Thyroid gland (tissue), 4 donors: ENCODE measurements at regions not wholly inside any gene's neighbourhood (a gene's known extent, or its start where the extent isn't known, plus 50 kb on each side); places are given as distances from the start of the nearest gene placed in this dataset.

ENCODE experiments used
- DNase-seq, 2 donors: peaks; one replicate each; pipeline ENCODE4 v3.0.0-alpha.2; 2019
- H3K27ac ChIP-seq, 3 donors: fragments of 200-600 bp; sonication (generic); 1 replicate in 2 of 3; 2 replicates in 1 of 3; pipeline ENCODE4 v1.5.1; 2016 to 2019; ENCODE audit warnings: mild to moderate bottlenecking in 1 of 3, moderate library complexity in 1 of 3
- H3K27me3 ChIP-seq: fragments of 200-600 bp; sonication (generic); one replicate; pipeline ENCODE4 v1.5.1; 2019
- H3K36me3 ChIP-seq, 2 donors: fragments of 200-600 bp; sonication (generic); one replicate each; pipeline ENCODE4 v1.5.1; 2016 to 2019
- H3K4me1 ChIP-seq, 2 donors: fragments of 200-600 bp; sonication (generic); one replicate each; pipeline ENCODE4 v1.5.1; 2017 to 2019
- H3K4me3 ChIP-seq, 3 donors: fragments of 200-600 bp; sonication (generic); replicated peaks in 1 of 3; 1 replicate in 2 of 3; 2 replicates in 1 of 3; pipeline ENCODE4 v1.5.1; 2016; ENCODE audit warnings: mild to moderate bottlenecking in 1 of 3
- H3K9me3 ChIP-seq: fragments of 200-600 bp; sonication (generic); one replicate; pipeline ENCODE4 v1.5.1; 2017
- POLR2A ChIP-seq, 2 donors: fragments of 450-650 bp; IDR thresholded peaks; one replicate each; pipeline ENCODE4 v1.6.1; 2017; ENCODE audit warnings: antibody characterized with exemption in 2 of 2, mild to moderate bottlenecking in 2 of 2, moderate library complexity in 1 of 2
- WGBS, 2 donors: methylation state at CpG; one replicate each; pipeline ENCODE4 v1.1.5; 2017; 5-methylcytosine and 5-hydroxymethylcytosine counted together
- intact Hi-C: fragments of 100-400 bp; cut with DNase I; formaldehyde crosslinking; loops from one replicate; pipeline ENCODE4 v1.15.1; 2023
- TF ChIP-seq, protein P1 (sequence below), 6 experiments: fragments of 200-600 bp in 3 of 6; fragments of 450-650 bp in 3 of 6; sonication (generic) in 3 of 6; IDR thresholded peaks; one replicate each; pipeline ENCODE4 v1.5.1; 2016 to 2019; ENCODE audit warnings: antibody characterized with exemption in 6 of 6, mild to moderate bottlenecking in 2 of 6, inconsistent platforms in 1 of 6, moderate library complexity in 1 of 6

DNA sequence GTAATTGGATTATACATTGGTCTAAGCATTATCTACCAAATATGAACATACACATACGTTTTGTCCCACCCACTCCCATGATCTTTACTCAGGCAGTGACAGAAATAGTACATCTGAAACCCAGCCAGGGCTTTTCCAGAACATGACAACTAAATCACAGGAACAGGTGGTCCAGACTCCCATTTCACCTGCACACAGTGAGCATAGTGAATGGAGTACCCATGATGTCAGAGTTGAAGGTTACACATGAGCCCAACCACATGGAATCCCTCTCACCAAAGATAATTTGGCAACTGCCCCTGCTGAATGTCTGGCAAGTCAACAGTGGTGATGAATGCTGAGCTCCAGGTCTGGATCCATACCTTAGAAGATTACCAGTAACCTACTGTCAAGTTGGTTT, 411.9 kb upstream of the LUZP2 start:
- DNase-seq: no peak
- Histone ChIP-seq H3K9me3 (no peaks in the 10 kb centered on the region), H3K4me1 (no peaks in the 10 kb centered on the region), H3K27ac (no peak overlapping the region), H3K36me3 (no peaks in the 10 kb centered on the region), H3K27me3 (no peaks in the 10 kb centered on the region), H3K4me3 (no peak overlapping the region)
- TF ChIP-seq, protein P1, sequence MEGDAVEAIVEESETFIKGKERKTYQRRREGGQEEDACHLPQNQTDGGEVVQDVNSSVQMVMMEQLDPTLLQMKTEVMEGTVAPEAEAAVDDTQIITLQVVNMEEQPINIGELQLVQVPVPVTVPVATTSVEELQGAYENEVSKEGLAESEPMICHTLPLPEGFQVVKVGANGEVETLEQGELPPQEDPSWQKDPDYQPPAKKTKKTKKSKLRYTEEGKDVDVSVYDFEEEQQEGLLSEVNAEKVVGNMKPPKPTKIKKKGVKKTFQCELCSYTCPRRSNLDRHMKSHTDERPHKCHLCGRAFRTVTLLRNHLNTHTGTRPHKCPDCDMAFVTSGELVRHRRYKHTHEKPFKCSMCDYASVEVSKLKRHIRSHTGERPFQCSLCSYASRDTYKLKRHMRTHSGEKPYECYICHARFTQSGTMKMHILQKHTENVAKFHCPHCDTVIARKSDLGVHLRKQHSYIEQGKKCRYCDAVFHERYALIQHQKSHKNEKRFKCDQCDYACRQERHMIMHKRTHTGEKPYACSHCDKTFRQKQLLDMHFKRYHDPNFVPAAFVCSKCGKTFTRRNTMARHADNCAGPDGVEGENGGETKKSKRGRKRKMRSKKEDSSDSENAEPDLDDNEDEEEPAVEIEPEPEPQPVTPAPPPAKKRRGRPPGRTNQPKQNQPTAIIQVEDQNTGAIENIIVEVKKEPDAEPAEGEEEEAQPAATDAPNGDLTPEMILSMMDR (IDR thresholded peaks at IDR 0.05): no peak
- TF ChIP-seq POLR2A (IDR thresholded peaks at IDR 0.05): no peak
- intact Hi-C loops: no loop called here
- WGBS, 2 donors: 76 to 79% methylated on average over 1 of the region's 1 CpG

DNA sequence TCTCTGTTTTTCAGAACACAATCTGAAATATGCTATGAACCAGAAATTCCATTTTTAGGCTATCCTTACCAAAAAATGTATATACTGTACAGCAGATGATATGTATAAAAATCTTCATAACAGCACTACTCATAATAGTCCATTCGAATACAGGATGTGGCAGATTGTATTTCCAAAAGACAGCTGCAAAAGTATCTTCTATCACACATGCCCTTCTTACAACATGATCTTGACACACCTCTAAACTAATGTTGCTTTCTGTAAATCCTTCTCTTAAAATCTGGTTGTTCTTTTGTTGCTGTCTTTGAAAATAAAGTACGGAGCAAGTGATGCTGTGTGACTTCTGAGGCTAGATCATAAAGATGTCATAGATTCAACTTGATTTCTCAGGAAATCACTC, 409.9 kb upstream of the LUZP2 start:
- no peaks in the 10 kb centered on the region for H3K27me3 ChIP-seq
- 92 to 93% methylated on average over 2 of the region's 2 CpGs for WGBS, 2 donors
- DNase-seq: no peak
- intact Hi-C loops: no loop called here
- no peaks in the 10 kb centered on the region for H3K4me1 ChIP-seq
- no peak overlapping the region for H3K4me3 ChIP-seq
- H3K9me3 ChIP-seq: no peaks in the 10 kb centered on the region
- no peaks in the 10 kb centered on the region for H3K36me3 ChIP-seq
- no peak overlapping the region for H3K27ac ChIP-seq
- TF ChIP-seq POLR2A (IDR thresholded peaks at IDR 0.05): no peak
- TF ChIP-seq, protein P1 (IDR thresholded peaks at IDR 0.05): no peak

DNA sequence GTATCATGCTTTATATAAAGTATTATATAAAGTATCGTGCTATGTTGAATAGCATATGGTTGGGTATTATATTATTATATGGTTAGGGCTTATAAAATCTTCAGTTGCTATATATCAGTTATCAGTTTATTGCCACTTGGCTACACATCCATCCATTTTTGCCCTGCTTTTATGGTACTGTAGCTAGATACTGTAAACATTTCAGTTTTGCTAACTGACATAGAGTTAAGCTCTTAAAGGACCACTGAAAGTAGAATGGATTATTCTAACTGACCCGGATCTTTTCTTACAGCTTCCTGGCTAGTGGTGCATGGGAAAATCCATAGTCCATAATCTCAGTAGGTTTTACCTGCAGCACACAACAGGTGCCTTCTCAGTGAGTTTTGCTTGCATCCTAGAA, 405.3 kb upstream of the LUZP2 start:
- Histone ChIP-seq H3K4me3 (no peak overlapping the region), H3K4me1 (no peaks in the 10 kb centered on the region), H3K36me3 (no peaks in the 10 kb centered on the region), H3K27ac (no peak overlapping the region), H3K9me3 (no peaks in the 10 kb centered on the region), H3K27me3 (no peaks in the 10 kb centered on the region)
- no peak for DNase-seq
- WGBS, 2 donors: 91% methylated on average over 2 of the region's 2 CpGs
- intact Hi-C loops: no loop called here
- no peak for TF ChIP-seq POLR2A (IDR thresholded peaks at IDR 0.05)

DNA sequence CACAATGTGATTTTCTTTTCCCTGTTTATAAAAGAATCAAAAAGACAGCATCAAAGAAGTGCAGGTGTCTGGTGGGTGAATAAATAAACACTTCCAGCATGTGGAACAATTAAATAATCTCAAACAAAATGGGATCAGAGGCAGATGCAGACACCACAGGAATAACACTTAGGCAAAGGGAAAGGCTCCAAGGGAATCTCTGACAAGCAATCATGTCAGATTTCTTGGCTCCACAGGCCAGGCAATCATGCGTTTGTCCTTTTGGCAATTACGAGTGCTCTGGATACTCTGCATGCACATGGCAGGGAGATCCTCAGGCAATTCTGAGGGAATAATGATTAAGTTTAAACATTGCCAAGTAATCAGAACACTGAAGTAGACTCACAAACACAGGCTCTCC, 403.5 kb upstream of the LUZP2 start:
- Histone ChIP-seq H3K27me3 (no peaks in the 10 kb centered on the region), H3K4me3 (no peak overlapping the region), H3K9me3 (no peaks in the 10 kb centered on the region), H3K36me3 (no peaks in the 10 kb centered on the region), H3K4me1 (no peaks in the 10 kb centered on the region), H3K27ac (no peak overlapping the region)
- peak in 1 of 2 donors; percentile 27 for DNase-seq
- 30 to 31% methylated on average over 2 of the region's 2 CpGs for WGBS, 2 donors
- intact Hi-C loops: no loop called here
- TF ChIP-seq, protein P1 (IDR thresholded peaks at IDR 0.05): no peak
- no peak for TF ChIP-seq POLR2A (IDR thresholded peaks at IDR 0.05)

DNA sequence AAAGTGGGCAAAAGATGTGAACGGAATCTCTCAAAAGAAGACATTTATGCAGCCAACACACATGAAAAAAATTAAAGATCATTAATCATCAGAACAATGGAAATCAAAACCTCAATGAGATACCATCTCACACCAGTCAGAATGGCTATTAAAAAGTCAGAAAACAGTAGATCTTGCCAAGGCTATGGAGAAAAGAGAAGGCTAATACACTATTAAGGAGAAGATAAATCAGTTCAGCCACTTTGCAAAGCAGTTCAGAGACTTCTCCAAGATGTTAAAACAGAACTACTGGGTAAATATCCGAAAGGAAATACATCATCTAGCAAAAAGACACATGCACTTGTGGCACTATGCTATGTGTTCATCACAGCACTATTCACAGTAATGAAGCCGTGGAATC, 388.2 kb upstream of the LUZP2 start:
- no peaks in the 10 kb centered on the region for H3K36me3 ChIP-seq
- WGBS, 2 donors: 95 to 96% methylated on average over 3 of the region's 3 CpGs
- intact Hi-C loops: no loop called here
- H3K4me1 ChIP-seq: no peaks in the 10 kb centered on the region
- DNase-seq: no peak
- no peak overlapping the region for H3K27ac ChIP-seq
- TF ChIP-seq, protein P1 (IDR thresholded peaks at IDR 0.05): no peak
- no peak for TF ChIP-seq POLR2A (IDR thresholded peaks at IDR 0.05)
- H3K9me3 ChIP-seq: no peaks in the 10 kb centered on the region
- H3K27me3 ChIP-seq: no peaks in the 10 kb centered on the region
- no peak overlapping the region for H3K4me3 ChIP-seq

DNA sequence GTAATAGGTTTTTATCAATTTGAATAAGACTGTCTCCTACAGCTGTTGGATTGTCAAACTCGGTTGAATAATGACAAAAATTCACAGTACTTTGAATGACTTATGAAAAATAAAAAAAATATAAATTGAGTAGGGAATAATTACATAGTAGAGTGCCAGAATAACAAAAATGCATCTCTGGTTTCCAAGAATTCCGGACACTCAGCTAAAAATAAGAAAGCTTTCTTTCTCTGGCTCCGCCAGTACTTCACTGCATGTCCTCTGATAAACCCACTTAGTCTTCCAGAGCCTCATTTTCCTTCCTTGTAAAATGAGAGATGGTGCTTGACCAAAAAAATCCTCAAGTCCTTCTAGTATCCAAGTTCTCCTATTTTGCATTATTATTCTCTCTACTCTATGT, 374.6 kb upstream of the LUZP2 start:
- DNase-seq: no peak
- no peaks in the 10 kb centered on the region for H3K9me3 ChIP-seq
- H3K27ac ChIP-seq: no peak overlapping the region
- TF ChIP-seq, protein P1 (IDR thresholded peaks at IDR 0.05): no peak
- TF ChIP-seq POLR2A (IDR thresholded peaks at IDR 0.05): no peak
- H3K4me1 ChIP-seq: no peaks in the 10 kb centered on the region
- WGBS, 2 donors: 71 to 73% methylated on average over 3 of the region's 3 CpGs
- intact Hi-C loops: no loop called here
- H3K36me3 ChIP-seq: no peaks in the 10 kb centered on the region
- no peak overlapping the region for H3K4me3 ChIP-seq
- no peaks in the 10 kb centered on the region for H3K27me3 ChIP-seq
